MM.1S (cell line): ENCODE measurements at regions not wholly inside any gene's neighbourhood (a gene's known extent, or its start where the extent isn't known, plus 50 kb on each side); places are given as distances from the start of the nearest gene placed in this dataset.

Experiments used
- CTCF ChIP-seq: fragments of 300-600 bp; sonication (generic); IDR thresholded peaks from 2 replicates; pipeline ENCODE4 v1.5.1; 2016; ENCODE audit warnings: antibody characterized with exemption, low read length, mixed read lengths
- EZH2 ChIP-seq: fragments of 300-600 bp; sonication (generic); optimal IDR thresholded peaks from 2 replicates; pipeline ENCODE3; 2017; ENCODE audit warnings: low read depth, mild to moderate bottlenecking, antibody characterized with exemption, low read length, mixed read lengths
- EZH2phosphoT487 ChIP-seq: fragments of 300-600 bp; sonication (generic); IDR thresholded peaks from 2 replicates; pipeline ENCODE4 v1.6.1; 2018; ENCODE audit warnings: antibody characterized with exemption, low read length

DNA sequence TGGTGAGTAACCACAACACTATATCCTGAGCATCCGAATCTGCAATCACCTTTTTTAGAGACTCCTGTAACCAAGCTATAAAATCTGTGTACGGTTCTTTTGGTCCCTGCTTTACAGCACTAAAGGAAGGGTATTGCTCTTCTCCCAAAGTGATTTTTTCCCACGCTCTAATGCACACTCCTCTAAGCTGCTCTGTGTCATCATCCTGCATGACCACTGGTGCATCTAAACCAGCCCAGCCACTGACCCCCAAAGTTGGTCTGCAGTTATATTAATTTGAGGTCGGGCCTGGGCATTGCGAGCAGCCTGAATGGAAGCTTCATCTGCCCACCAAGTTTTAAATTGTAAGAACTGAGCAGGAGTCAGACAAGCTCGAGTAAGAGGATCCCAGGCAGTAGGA is 480.0 kb downstream of the PTPRU start:
- TF ChIP-seq CTCF (no peak), EZH2 (no peak), EZH2phosphoT487 (no peak)
